ENCODE measurements at regions not wholly inside any gene's neighbourhood (a gene's known extent, or its start where the extent isn't known, plus 50 kb on each side); places are given as distances from the start of the nearest gene placed in this dataset.
A peak's percentile ranks its signal among the peaks of the same experiment; 100 is the strongest.

DNA sequence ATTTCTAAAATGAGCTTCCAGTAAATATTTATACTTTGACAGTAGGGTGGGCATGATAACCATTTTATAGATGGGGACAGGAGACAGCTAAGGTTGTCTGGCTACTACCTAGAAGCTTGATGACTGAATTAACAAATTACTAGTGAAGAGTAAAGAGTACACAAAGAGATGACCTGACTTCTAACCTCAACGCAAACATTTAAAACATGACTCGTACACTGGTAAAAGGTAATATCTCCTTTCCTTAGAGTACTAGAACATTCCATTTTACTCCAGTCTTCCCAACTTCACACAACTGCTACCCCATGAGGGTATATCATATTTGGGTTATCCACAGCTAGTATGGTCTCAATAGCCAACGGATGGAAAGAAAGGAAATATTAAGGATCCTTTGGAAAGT is 258.9 kb downstream of the FOXO1 start:
- DNase-seq = no peak

- no peak for DNase-seq
Observed at GRCh38 chr13:40408602-40409001, 257.8 kb downstream of the FOXO1 start.

DNA sequence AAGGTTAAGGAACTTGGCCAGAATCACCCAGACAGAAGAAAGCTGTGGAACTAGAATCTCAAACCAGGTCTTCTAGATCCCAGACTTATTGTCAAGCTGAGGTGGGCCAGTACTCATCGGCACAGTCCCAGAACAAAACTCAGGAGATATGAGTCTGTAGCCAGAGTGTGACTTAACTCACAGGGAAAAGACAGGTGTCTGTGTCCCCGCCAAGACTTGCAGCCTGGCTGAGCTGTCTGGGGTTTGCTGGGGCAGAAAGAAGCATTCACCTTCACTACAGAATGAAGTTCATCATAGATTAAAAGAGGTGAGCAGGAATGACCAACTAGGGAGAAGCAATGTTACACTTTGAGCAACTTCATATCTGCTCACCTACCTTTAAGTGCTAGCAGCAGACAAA is 257.2 kb downstream of the FOXO1 start:
- no peak for DNase-seq

DNA sequence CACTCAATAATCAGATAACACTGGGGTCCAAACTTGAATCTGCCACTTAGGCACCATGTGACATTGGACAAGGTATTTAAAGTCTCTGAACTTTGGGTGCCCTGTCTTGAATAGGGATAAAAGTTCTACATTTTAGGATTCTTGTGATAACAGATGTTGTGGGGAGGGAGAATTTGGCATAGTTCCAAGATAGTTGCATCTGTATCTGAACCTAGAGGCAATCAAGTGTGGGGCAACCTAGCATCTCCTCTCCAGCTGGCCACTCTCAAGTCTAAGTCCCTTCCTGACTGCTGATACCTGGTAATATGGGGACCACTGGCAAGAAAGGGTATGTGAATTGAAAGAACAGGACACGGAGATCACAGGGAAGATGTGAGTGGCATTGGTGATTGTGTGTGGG is 256.1 kb downstream of the FOXO1 start:
- no peak for DNase-seq

DNA sequence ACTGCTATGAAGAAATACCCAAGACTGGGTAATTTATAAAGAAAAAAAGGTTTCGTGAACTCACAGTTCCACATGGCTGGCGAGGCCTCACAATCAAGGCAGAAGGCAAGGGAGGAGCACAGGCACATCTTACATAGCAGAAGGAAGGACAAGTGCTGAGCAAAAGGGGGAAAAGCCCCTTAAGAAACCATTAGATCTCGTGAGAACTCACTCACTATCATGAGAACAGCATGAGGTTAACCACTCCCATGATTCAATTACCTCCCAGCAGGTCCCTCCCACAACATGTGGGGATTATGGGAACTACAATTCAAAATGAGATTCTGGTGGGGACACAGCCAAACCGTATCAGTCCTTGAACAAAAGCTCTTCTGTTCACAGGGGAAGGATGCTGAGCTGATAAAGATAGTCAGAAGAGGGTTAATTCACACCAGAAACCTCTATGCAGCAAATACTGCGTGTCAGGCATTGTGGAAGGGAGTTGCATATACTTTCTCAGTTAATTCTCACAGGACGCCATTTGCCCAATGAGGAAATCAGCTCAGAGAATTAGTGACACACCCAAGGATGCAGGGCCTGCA is 246.2 kb downstream of the FOXO1 start:
- no peak for DNase-seq

- DNase-seq = no peak
Observed at GRCh38 chr13:40422588-40423235, 243.7 kb downstream of the FOXO1 start.

DNA sequence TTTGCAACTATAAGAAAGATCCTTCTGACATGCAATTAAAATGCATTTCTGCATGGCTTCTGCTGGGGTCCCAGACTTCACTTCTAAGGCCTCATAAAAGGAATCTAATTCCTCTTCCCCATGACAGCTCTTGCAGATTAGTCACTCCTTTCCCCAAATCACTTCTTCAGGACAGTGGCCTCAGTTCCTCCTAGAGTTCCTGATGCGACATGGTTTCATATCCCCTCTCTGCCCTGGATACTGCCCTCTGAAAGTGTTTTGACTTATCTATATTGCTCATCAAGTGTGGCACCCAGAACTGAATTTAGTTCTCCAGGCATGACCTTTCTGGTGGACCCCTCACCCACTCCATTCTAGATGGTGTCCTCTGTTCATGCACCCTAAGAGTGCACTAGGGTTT is 238.1 kb downstream of the FOXO1 start:
- no peak for DNase-seq

DNA sequence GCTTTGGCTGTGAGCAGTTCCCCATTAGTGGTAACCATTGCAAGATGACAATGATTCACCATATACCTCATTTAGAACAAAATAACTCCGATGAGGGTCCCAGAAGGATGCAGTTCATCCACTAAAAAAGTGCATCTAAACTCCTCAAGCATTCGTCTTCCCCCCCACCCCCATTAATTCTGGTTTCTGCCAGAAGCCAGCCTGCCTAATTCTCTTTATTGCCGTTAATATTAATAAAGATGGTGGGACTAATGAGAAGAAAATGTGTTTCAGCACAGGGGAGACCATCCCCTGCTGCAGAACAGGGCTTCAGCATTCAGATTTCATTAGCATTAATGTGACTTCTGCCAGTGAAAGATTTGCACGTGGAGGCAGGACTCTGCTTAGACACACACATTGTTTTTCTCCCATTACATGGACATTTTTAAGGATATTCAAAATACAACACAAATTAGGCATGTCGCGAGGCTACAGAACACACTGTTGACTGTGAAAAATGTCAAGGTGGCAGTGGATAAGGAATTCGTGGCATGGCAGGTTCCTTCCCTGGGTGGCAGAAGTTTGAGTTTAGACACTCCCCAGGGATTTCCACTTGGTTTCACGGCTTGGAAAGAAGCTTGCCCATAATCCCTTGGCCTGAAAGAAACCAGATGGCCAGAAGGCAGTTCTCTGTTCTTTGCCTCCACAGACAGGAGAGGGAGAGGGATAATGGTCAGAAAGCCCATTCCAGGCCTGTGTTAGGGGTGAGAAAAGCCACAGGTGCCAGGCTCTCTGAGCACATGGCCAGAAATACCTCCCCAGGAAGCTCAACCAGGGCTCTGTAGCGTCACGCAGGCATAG is 236.5 kb downstream of the FOXO1 start:
- no peak for DNase-seq

DNA sequence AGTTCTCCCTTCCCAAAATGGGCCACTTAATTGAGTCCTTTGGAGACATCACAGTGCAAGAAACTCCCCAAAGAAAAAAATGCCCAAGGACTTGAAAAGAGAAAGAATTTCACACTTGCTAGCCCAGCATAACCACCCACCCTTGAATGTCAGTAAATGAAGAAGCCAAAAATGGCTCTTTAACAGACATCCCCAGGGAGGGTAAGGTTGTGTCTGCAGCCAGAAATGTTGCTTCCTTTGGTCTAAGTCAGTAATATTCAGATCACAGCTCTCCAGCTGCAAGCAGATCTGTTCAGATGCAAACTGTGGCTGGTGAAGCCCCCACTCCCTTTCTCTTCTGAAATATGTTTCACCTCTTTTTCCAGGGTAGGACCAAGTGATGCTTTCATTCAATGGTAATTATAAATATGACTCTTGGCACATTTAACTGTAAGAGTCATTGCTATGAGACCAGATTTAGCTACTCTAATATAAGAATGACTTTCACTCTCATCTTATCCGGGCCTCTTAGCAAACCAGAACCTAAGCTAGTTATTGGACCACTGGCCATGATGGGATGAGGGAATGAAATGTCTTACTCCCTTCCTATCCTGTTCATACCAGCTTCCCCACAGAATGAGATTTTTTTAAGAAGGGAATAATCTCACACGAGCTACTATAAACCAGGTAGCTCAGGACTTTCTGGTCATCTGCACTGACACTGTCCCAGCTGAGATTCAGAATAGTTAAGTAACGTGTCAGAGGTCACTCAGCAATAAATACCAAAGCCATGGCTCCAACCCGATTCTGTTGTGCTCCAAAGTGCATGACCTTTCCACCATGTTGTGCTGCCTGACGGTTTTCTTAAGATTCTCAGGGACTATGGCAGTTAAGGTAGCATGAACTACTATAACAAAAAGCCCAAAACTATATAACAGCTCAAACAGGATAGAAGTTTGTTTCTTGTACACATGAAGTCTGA is 234.1 kb downstream of the FOXO1 start:
- DNase-seq = no peak

DNA sequence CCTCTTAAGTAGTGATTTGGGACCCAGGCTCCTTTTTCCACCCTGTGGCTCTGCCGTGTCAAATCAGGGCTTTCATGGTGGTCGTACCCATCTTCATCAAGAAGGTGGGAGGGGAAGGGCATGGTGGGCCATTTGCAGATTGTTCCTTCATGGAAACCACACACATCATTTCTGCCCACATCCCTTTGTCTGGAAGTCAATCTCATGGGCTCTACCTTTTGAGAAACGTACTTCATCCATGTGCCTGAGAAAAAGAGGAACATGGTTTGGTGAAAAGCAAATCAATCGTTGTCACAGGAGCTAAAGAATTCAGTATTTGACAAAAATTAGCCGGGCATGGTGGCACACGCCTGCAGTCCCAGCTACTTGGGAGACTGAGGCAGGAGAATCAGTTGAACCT is 233.4 kb downstream of the FOXO1 start:
- DNase-seq = no peak

DNA sequence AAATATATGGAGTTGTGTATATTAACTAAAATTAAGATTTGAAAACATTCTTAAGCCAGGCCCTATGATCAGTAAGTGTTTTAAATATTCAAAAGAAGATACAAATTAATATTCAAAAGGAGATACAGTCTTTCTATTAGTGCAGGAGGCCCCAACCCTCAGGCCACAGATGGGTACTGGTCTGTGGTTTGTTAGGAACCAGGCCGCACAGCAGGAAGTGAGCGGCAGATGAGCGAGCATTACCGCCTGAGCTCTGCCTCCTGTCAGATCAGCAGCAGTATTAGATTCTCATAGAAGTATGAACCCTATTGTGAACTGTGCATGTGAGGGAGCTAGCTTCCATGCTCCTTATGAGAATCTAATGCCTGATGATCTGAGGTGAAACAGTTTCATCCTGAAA is 232.9 kb downstream of the FOXO1 start:
- peak; percentile 37 for DNase-seq

- no peak for DNase-seq
Observed at GRCh38 chr13:40434516-40435397, 231.7 kb downstream of the FOXO1 start.

DNA sequence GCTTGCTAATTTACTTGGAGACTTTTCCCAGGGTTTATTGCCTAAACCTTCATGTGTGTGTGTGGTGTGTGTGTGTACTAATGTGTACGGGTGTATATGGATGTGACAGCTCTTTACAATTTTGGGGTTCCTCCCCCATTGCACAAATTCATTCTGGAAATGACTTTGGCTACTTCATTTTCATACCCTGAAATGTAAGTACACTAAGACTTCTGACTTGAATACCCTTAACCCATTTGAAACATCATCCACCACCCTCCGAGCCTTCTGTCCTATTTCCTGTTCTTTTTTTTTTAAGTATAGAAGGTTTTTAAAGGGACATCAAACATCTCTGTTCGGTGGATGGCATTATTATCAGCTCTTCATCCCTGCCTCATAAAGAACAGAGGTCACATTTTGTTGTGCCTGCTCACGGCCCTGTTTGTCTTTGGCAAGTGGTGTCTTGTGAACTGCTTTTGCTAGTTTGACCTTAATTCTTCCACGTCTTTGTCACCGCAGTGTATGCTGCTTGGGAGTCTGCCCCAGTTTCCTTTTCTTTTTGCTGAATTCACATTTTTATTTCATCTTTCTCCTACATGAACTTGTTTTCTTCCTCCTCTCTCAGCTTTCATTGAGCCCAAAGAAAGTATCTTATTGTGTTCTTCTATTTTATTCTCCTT is 228.3 kb downstream of the FOXO1 start:
- no peak for DNase-seq

DNA sequence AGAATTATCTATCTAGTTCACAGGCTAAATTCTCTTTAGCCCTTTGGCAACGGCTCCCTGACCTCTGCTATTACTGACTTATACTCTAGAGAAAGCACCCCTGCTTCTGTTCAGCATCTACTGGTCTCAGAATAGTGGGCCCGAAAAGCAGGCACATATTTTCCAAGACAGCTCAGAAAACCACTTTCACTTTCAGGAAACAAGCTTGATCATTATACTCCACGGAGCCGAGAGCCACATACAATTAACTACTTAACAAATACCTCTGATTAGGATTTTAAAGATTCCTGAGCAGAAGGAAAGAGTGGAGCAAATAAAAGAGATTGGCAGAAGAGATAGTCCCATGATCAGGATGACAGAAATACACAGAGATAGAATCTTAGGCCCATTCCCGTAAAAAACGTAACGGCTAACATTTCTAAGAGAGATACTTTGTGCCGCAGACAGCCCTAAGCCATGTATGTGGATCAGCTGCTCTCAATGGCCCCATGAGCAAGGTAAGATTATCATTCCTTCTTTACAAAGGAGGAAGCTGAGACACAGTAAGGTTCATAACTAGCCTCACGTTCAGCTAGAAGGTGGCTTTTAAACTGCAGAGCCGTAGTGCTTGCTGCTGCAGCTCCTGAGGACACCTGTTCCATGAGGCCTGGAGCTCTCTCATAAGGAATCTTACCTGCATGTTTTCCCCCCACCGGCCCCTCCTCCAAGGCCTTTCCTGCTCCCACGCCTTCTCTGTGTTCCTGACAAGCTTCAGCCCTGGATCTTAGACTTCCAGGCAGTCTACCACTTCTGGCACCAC is 227.2 kb downstream of the FOXO1 start:
- no peak for DNase-seq

DNA sequence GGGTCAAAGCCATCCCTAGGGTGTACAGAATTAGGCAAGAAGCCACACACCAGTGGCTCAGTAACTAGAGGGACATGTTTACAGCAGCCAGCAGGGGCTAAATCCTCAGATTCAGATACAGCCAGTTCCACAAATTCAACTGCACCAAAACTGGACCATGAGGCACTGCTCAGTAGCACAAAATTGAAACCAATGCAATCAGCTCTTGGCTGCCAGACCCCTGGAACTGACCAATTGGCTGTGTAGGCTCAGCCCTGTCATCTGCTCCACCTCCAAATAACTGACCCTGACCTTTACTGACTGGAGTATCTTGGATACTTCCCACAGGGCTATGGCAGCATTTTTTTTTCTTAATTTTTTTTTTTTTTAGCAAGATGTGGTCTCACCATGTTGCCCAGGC is 226.5 kb downstream of the FOXO1 start:
- no peak for DNase-seq

DNA sequence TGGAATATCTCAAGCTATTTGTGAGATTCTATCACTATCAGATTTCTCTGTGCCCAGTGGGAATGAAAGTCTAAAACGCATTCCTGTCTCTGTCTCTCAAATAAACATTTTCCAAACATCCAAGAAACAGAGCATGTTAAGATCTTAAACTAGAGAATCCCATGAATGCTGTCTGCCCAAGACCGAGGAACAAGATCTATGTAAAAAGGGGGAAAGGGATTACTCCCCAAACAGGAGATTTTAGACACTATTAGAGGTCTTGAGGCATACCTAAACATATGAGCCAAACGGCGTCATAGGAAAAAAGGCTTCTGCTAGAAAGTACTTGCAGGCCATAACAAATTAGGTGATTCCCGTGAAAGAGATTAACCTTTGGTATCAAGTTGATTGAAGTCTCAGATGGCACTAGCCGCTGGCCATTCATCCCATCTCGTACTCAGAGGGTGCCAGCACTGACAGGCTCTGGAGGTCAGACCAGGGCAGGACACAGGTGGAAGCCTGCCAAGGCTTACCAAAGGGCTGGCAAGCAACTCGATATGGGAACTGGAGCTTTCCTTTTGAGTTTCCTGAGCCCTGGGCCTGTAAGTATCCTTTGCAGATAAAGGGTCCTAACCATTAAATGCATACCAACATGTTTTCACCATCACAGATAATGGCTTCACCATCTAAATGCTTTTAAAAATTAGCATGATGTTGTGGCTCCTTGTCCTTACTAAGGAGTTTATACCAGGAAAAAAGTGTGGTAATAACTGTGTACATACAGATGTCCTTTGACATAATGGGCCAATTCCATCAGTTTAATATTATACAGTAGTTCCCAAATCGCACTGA is 225.2 kb downstream of the FOXO1 start:
- no peak for DNase-seq

DNA sequence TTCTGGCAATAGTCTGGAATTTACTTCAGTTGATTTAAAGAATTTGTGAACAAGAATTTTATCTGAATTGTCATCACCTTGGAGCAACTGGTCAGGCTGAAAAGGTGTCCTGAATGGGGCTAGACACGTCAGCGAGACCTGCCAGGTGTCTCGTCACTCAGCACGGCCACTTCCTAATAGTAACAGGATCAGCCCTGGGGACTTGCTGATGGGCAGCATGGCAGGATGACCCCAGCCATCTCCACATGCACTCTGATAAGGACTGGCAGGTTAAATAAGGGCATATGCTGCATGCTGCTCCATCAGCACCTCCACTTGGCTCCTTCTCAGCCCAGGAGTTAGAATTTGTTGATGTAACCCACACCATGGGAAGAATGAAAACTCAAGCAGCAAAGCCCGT is 224.2 kb downstream of the FOXO1 start:
- no peak for DNase-seq

- no peak for DNase-seq
Observed at GRCh38 chr13:40442826-40443225, 223.6 kb downstream of the FOXO1 start.

- DNase-seq = no peak
Observed at GRCh38 chr13:40444241-40444640, 222.2 kb downstream of the FOXO1 start.

- DNase-seq = no peak
Observed at GRCh38 chr13:40445557-40445990, 220.9 kb downstream of the FOXO1 start.
